ENCODE measurements at regions not wholly inside any gene's neighbourhood (a gene's known extent, or its start where the extent isn't known, plus 50 kb on each side); places are given as distances from the start of the nearest gene placed in this dataset.

- Histone ChIP-seq H3K27ac (replicated peaks in 1 of 4) (no peak overlapping the region), H3K9me3 (no peaks in the 10 kb centered on the region), H3K27me3 (peaks cover 0 to 12% (median 0%) of the 10 kb centered on the region in 4 donors), H3K4me1 (no peaks in the 10 kb centered on the region), H3K4me3 (no peak overlapping the region), H3K36me3 (no peaks in the 10 kb centered on the region)
- no peak for TF ChIP-seq POLR2AphosphoS5 (IDR thresholded peaks at IDR 0.05)
- TF ChIP-seq EP300 (IDR thresholded peaks at IDR 0.05): no peak
- TF ChIP-seq CTCF (IDR thresholded peaks at IDR 0.05): no peak
- no peak for TF ChIP-seq POLR2A (IDR thresholded peaks at IDR 0.05; ENCODE audit: low read depth)
- peak; percentile 72 for DNase-seq (ENCODE audit: extremely low spot score)
- intact Hi-C loops (cut with DNase I): no loop called here
- WGBS: 66% methylated on average over 2 of the region's 2 CpGs
Observed at GRCh38 chr2:235143789-235144188, 192.0 kb downstream of the SH3BP4 start.

GRCh38 chr2:235144291-235144690 is 192.5 kb downstream of the SH3BP4 start:
- intact Hi-C loops (cut with DNase I): no loop called here
- Histone ChIP-seq H3K27me3 (peaks cover 0 to 17% (median 0%) of the 10 kb centered on the region in 4 donors), H3K36me3 (no peaks in the 10 kb centered on the region), H3K9me3 (no peaks in the 10 kb centered on the region), H3K4me1 (no peaks in the 10 kb centered on the region), H3K4me3 (no peak overlapping the region), H3K27ac (replicated peaks in 1 of 4) (no peak overlapping the region)
- TF ChIP-seq CTCF (IDR thresholded peaks at IDR 0.05) (no peak), POLR2AphosphoS5 (IDR thresholded peaks at IDR 0.05) (no peak), POLR2A (IDR thresholded peaks at IDR 0.05; ENCODE audit: low read depth) (no peak), EP300 (IDR thresholded peaks at IDR 0.05) (no peak)
- DNase-seq (ENCODE audit: extremely low spot score): peak; percentile 75
- WGBS: 73% methylated on average over 4 of the region's 4 CpGs

- Histone ChIP-seq H3K4me3 (no peak overlapping the region), H3K27ac (replicated peaks in 1 of 4) (no peak overlapping the region), H3K9me3 (no peaks in the 10 kb centered on the region), H3K27me3 (peaks cover 0 to 28% (median 0%) of the 10 kb centered on the region in 4 donors), H3K36me3 (no peaks in the 10 kb centered on the region), H3K4me1 (no peaks in the 10 kb centered on the region)
- TF ChIP-seq CTCF (IDR thresholded peaks at IDR 0.05) (no peak), POLR2A (IDR thresholded peaks at IDR 0.05; ENCODE audit: low read depth) (no peak), EP300 (IDR thresholded peaks at IDR 0.05) (no peak), POLR2AphosphoS5 (IDR thresholded peaks at IDR 0.05) (no peak)
- 86% methylated on average over 1 of the region's 1 CpG for WGBS
- intact Hi-C loops (cut with DNase I): no loop called here
- no peak for DNase-seq (ENCODE audit: extremely low spot score)
Observed at GRCh38 chr2:235146206-235146605, 194.4 kb downstream of the SH3BP4 start.

GRCh38 chr2:235146871-235147565 is 195.2 kb downstream of the SH3BP4 start:
- peak; percentile 53 for DNase-seq (ENCODE audit: extremely low spot score)
- H3K4me3 ChIP-seq: no peak overlapping the region
- H3K36me3 ChIP-seq: no peaks in the 10 kb centered on the region
- intact Hi-C loops (cut with DNase I): no loop called here
- H3K27ac ChIP-seq (replicated peaks in 1 of 4): no peak overlapping the region
- H3K27me3 ChIP-seq: peaks cover 0 to 28% (median 0%) of the 10 kb centered on the region in 4 donors
- 91% methylated on average over 16 of the region's 16 CpGs for WGBS
- H3K9me3 ChIP-seq: no peaks in the 10 kb centered on the region
- no peaks in the 10 kb centered on the region for H3K4me1 ChIP-seq
- TF ChIP-seq POLR2A (IDR thresholded peaks at IDR 0.05; ENCODE audit: low read depth) (no peak), EP300 (IDR thresholded peaks at IDR 0.05) (no peak), POLR2AphosphoS5 (IDR thresholded peaks at IDR 0.05) (no peak), CTCF (IDR thresholded peaks at IDR 0.05) (no peak)
